Central memory CD4-positive, alpha-beta T cell (primary cell): ENCODE measurements at regions not wholly inside any gene's neighbourhood (a gene's known extent, or its start where the extent isn't known, plus 50 kb on each side); places are given as distances from the start of the nearest gene placed in this dataset.

ENCODE experiments used
- DNase-seq: peaks from one replicate; pipeline ENCODE4 v3.0.0; 2022

GRCh38 chr18:24840051-24840450 lies 379.6 kb downstream of the HRH4 start:
- DNase-seq = no peak

DNA sequence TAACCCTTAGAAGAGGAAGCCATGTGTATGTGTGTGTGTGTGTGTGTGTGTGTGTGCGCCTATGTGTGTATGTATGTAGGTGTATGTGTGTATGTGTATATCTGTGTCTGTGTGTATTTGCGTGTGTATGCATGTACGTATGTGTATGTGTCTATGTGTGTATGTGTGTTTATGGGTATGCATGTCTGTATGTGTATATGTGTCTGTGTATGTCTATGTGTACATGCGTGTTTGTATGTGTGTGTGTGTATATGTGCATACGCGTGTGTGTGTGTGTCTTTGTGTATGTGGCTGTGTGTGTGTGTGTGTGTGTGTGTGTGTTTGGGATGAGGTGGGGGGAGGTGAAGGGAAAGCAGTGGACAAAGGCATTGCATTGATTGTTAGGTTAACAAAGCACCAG lies 380.2 kb downstream of the HRH4 start:
- no peak for DNase-seq

DNA sequence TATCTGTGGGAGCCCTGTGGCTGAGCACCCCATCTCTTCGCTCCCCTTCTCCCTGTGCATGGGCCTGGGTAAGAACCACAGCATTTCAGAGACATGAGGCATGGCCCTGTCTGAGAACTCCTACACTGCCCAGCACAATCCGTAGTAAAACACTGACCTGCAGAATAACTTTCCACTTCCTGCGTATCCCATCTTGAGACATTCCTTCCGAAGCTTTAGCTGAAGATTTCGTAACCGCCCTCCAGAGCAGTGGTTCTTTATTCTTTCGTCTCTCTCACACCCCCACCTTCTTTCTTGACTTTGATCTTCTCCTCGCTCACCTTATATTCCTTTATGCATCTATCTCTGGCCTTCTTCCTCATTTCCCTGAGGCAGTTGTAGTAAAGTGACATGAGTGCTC lies 381.1 kb downstream of the HRH4 start:
- DNase-seq = no peak

DNA sequence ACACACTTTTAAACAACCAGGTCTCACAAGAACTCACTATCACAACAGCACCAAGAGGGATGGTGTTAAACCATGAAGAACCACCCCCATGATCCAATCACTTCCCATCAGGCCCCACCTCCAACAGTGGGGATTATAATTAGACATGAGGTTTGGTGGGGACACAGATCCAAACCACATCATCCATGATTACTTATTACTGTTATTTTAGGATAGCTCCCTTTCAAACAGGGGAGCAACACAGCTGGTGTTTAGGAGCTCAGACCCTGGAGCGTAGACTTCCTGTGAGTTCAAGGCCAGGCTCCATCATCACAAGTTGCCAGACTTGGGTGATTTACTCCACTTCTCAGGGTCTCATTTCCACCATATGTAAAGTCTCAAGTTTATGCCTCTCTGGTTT lies 382.7 kb downstream of the HRH4 start:
- DNase-seq = no peak

GRCh38 chr18:24846138-24846537 lies 385.7 kb downstream of the HRH4 start:
- DNase-seq = no peak

- DNase-seq = no peak
These were observed 390.1 kb downstream of the HRH4 start for GRCh38 chr18:24850532-24850931.

GRCh38 chr18:24853076-24853475 lies 392.6 kb downstream of the HRH4 start:
- no peak for DNase-seq

- DNase-seq = no peak
These were observed 400.7 kb downstream of the HRH4 start for GRCh38 chr18:24860978-24861680.

GRCh38 chr18:24862201-24862816 lies 401.9 kb downstream of the HRH4 start:
- DNase-seq = no peak

GRCh38 chr18:24868311-24868710 lies 407.9 kb downstream of the HRH4 start:
- DNase-seq = no peak

GRCh38 chr18:24868760-24869237 lies 408.4 kb downstream of the HRH4 start:
- no peak for DNase-seq

- DNase-seq = no peak
These were observed 408.8 kb downstream of the HRH4 start for GRCh38 chr18:24869285-24869684.

DNA sequence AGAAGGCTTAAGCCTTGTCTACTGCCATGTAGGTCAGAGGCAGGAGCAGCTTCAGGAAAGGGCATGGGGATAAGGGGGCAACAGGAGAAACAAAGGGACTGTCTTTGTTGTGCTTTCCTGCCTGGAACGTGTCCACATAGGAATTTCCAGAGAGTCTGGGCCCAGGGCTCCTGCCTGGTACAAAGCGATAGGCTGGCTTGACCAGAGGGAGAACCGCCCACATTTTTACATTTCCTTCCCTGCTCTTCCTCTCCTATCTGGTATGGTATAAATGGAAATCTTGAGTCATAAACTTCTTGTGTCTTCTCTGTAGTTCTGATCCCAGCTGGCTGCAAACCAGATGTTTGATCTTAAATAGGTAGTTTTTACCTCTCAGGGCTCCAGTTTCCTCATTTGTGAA lies 414.8 kb downstream of the HRH4 start:
- DNase-seq = no peak

GRCh38 chr18:24875777-24876176 lies 415.3 kb downstream of the HRH4 start:
- no peak for DNase-seq

GRCh38 chr18:24876266-24876665 lies 415.8 kb downstream of the HRH4 start:
- no peak for DNase-seq

GRCh38 chr18:24877066-24877465 lies 416.6 kb downstream of the HRH4 start:
- DNase-seq = no peak

GRCh38 chr18:24877546-24877945 lies 417.1 kb downstream of the HRH4 start:
- DNase-seq = no peak

DNA sequence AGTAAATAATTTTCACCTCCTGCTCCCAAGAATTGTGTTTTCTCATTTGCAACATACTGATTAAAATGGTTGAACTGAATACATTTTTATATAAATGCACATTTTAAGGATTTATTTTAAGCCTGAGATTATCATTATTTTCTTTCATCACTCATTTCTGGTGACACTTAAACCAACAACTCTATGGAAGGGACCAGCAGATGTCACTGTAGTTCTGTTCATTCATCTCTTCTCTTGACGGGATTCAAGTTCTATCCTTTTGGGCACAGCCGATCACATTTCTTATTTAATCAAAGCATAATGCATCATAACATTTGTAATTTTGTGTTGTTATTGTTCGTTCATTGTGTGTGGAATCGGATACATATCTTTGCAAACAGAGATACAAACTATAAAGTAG lies 417.9 kb downstream of the HRH4 start:
- DNase-seq = no peak

GRCh38 chr18:24885276-24885675 lies 424.8 kb downstream of the HRH4 start:
- no peak for DNase-seq

DNA sequence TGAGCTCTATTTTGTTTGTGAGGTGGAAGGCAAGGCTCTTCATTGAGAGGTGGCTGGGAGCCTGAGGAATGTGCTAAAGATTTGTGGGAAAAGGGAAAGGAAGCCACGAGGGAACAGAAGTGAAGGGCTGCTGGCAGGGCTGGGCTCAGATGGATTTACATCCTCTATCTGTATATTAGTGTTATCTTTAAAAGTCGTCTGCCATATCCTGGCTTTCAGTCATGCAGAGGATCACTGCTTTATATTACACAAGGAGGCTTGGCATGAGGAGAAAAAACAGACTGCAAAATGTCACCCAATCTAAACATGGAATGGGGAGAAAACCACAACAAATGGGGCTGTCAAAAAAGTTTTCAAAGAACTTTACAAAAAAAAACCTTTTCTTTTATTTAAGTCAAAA lies 434.4 kb downstream of the HRH4 start:
- DNase-seq = no peak

DNA sequence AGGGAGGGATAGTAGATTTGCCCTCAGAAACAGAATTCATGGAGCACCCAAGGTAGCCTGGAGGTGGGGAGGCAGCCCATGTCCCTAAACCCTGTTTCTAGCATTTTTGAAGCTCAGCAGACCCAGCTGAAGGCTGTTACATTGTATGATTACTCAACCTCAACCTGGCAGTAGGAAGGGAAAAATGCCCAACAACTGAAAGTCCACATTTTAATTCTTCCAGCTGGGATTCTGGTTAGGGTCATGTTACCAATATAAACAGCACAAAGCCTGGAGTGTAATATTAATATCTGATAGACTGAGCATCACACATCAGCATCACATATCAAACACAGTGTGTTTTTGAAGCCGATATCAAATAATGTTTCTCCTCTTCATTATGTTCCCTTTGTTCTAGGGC lies 437.0 kb downstream of the HRH4 start:
- DNase-seq = no peak

DNA sequence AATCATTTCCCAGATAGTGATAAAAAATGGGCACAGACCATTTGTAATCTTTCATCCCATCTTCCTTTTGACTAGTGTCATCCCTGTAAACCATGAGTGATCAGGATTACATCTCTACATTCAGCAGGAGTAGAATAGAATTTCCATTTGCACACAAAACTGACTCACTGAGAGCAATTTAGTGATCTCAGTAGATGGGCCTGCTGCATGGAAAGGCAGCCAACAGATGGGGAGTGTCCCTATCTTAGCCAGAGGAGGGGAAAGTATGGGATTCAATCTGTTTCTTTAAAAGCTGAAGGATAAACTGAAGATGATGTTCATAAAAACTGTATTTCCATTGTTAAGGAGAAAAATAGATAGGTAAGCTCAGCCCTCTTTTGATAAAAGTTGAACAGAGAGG lies 441.7 kb downstream of the ZNF521 start:
- no peak for DNase-seq

GRCh38 chr18:24913507-24914170 lies 438.3 kb downstream of the ZNF521 start:
- no peak for DNase-seq

DNA sequence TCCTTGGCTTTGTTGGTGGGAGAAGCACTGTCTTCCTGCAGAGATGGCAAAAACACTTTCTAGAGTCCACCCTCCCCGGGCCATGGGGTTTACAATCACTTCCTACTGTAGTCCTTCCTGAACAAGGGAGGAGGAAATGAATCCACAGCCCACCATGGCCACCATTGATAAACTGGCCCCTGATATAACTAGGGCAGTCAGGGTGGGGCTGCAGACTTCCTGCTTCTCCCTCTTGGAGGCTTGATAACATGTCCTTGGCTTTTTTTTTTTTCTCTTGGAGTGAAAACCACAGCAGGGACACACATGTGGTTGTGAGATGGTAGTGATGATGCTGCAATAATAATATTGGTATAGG lies 437.8 kb downstream of the ZNF521 start:
- no peak for DNase-seq
